ENCODE measurements at regions not wholly inside any gene's neighbourhood (a gene's known extent, or its start where the extent isn't known, plus 50 kb on each side); places are given as distances from the start of the nearest gene placed in this dataset.
A peak's percentile ranks its signal among the peaks of the same experiment; 100 is the strongest.

- DNase-seq (ENCODE audit: low read depth, low spot score) = no peak
- H3K9ac ChIP-seq (ENCODE audit: insufficient read length, low read depth) = no peak overlapping the region
- no peak for TF ChIP-seq SUZ12 (IDR thresholded peaks at IDR 0.05; ENCODE audit: extremely low read depth, insufficient read depth, insufficient read length)
- no peak for TF ChIP-seq ZNF274 (IDR thresholded peaks at IDR 0.05; ENCODE audit: low read depth, low read length)
- no peak for TF ChIP-seq YY1 (IDR thresholded peaks at IDR 0.05; ENCODE audit: insufficient read depth, insufficient read length)
- H3K9me3 ChIP-seq (ENCODE audit: insufficient read depth, low read length) = no peaks in the 10 kb centered on the region
- H3K4me3 ChIP-seq (ENCODE audit: insufficient read length, low read depth) = no peak overlapping the region
- H3K27me3 ChIP-seq (ENCODE audit: insufficient read depth, insufficient read length) = peaks cover 8% of the 10 kb centered on the region
- peaks cover 12% of the 10 kb centered on the region for H3K4me1 ChIP-seq (ENCODE audit: insufficient read depth, insufficient read length)
- no peaks in the 10 kb centered on the region for H3K36me3 ChIP-seq (ENCODE audit: insufficient read depth, insufficient read length, low read length)
Observed at GRCh38 chr20:1809131-1809572, 86.1 kb upstream of the SIRPA start.

- Histone ChIP-seq H3K4me1 (ENCODE audit: insufficient read depth, insufficient read length) (peaks cover 12% of the 10 kb centered on the region), H3K9ac (ENCODE audit: insufficient read length, low read depth) (no peak overlapping the region), H3K9me3 (ENCODE audit: insufficient read depth, low read length) (no peaks in the 10 kb centered on the region), H3K27me3 (ENCODE audit: insufficient read depth, insufficient read length) (peaks cover 17% of the 10 kb centered on the region), H3K4me3 (ENCODE audit: insufficient read length, low read depth) (no peak overlapping the region), H3K36me3 (ENCODE audit: insufficient read depth, insufficient read length, low read length) (no peaks in the 10 kb centered on the region)
- no peak for DNase-seq (ENCODE audit: low read depth, low spot score)
- no peak for TF ChIP-seq ZNF274 (IDR thresholded peaks at IDR 0.05; ENCODE audit: low read depth, low read length)
- TF ChIP-seq SUZ12 (IDR thresholded peaks at IDR 0.05; ENCODE audit: extremely low read depth, insufficient read depth, insufficient read length) = no peak
- no peak for TF ChIP-seq YY1 (IDR thresholded peaks at IDR 0.05; ENCODE audit: insufficient read depth, insufficient read length)
Observed at GRCh38 chr20:1808101-1808500, 87.1 kb upstream of the SIRPA start.

GRCh38 chr20:1807394-1807793 lies 87.8 kb upstream of the SIRPA start:
- no peak overlapping the region for H3K4me3 ChIP-seq (ENCODE audit: insufficient read length, low read depth)
- H3K9me3 ChIP-seq (ENCODE audit: insufficient read depth, low read length) = no peaks in the 10 kb centered on the region
- TF ChIP-seq SUZ12 (IDR thresholded peaks at IDR 0.05; ENCODE audit: extremely low read depth, insufficient read depth, insufficient read length) (no peak), YY1 (IDR thresholded peaks at IDR 0.05; ENCODE audit: insufficient read depth, insufficient read length) (no peak), ZNF274 (IDR thresholded peaks at IDR 0.05; ENCODE audit: low read depth, low read length) (no peak)
- no peaks in the 10 kb centered on the region for H3K36me3 ChIP-seq (ENCODE audit: insufficient read depth, insufficient read length, low read length)
- no peak overlapping the region for H3K9ac ChIP-seq (ENCODE audit: insufficient read length, low read depth)
- peaks cover 12% of the 10 kb centered on the region for H3K4me1 ChIP-seq (ENCODE audit: insufficient read depth, insufficient read length)
- no peak for DNase-seq (ENCODE audit: low read depth, low spot score)
- H3K27me3 ChIP-seq (ENCODE audit: insufficient read depth, insufficient read length) = peaks cover 22% of the 10 kb centered on the region

- H3K9ac ChIP-seq (ENCODE audit: insufficient read length, low read depth) = no peak overlapping the region
- no peaks in the 10 kb centered on the region for H3K9me3 ChIP-seq (ENCODE audit: insufficient read depth, low read length)
- TF ChIP-seq YY1 (IDR thresholded peaks at IDR 0.05; ENCODE audit: insufficient read depth, insufficient read length) = no peak
- TF ChIP-seq ZNF274 (IDR thresholded peaks at IDR 0.05; ENCODE audit: low read depth, low read length) = no peak
- TF ChIP-seq SUZ12 (IDR thresholded peaks at IDR 0.05; ENCODE audit: extremely low read depth, insufficient read depth, insufficient read length) = no peak
- peaks cover 12% of the 10 kb centered on the region for H3K4me1 ChIP-seq (ENCODE audit: insufficient read depth, insufficient read length)
- H3K36me3 ChIP-seq (ENCODE audit: insufficient read depth, insufficient read length, low read length) = no peaks in the 10 kb centered on the region
- H3K27me3 ChIP-seq (ENCODE audit: insufficient read depth, insufficient read length) = peaks cover 22% of the 10 kb centered on the region
- no peak overlapping the region for H3K4me3 ChIP-seq (ENCODE audit: insufficient read length, low read depth)
- no peak for DNase-seq (ENCODE audit: low read depth, low spot score)
Observed at GRCh38 chr20:1806456-1806855, 88.8 kb upstream of the SIRPA start.

GRCh38 chr20:1805816-1806215 lies 89.4 kb upstream of the SIRPA start:
- Histone ChIP-seq H3K27me3 (ENCODE audit: insufficient read depth, insufficient read length) (peaks cover 22% of the 10 kb centered on the region), H3K4me3 (ENCODE audit: insufficient read length, low read depth) (no peak overlapping the region), H3K9me3 (ENCODE audit: insufficient read depth, low read length) (no peaks in the 10 kb centered on the region), H3K36me3 (ENCODE audit: insufficient read depth, insufficient read length, low read length) (no peaks in the 10 kb centered on the region), H3K9ac (ENCODE audit: insufficient read length, low read depth) (no peak overlapping the region), H3K4me1 (ENCODE audit: insufficient read depth, insufficient read length) (peaks cover 12% of the 10 kb centered on the region)
- TF ChIP-seq YY1 (IDR thresholded peaks at IDR 0.05; ENCODE audit: insufficient read depth, insufficient read length) = no peak
- no peak for TF ChIP-seq SUZ12 (IDR thresholded peaks at IDR 0.05; ENCODE audit: extremely low read depth, insufficient read depth, insufficient read length)
- no peak for TF ChIP-seq ZNF274 (IDR thresholded peaks at IDR 0.05; ENCODE audit: low read depth, low read length)
- no peak for DNase-seq (ENCODE audit: low read depth, low spot score)

- H3K27me3 ChIP-seq (ENCODE audit: insufficient read depth, insufficient read length) = peaks cover 22% of the 10 kb centered on the region
Observed at GRCh38 chr20:1805161-1805581, 90.0 kb upstream of the SIRPA start.

GRCh38 chr20:1804554-1804956 lies 90.7 kb upstream of the SIRPA start:
- DNase-seq (ENCODE audit: low read depth, low spot score) = no peak
- Histone ChIP-seq H3K4me3 (ENCODE audit: insufficient read length, low read depth) (no peak overlapping the region), H3K27me3 (ENCODE audit: insufficient read depth, insufficient read length) (peaks cover 22% of the 10 kb centered on the region), H3K4me1 (ENCODE audit: insufficient read depth, insufficient read length) (peaks cover 12% of the 10 kb centered on the region), H3K9ac (ENCODE audit: insufficient read length, low read depth) (no peak overlapping the region), H3K36me3 (ENCODE audit: insufficient read depth, insufficient read length, low read length) (no peaks in the 10 kb centered on the region), H3K9me3 (ENCODE audit: insufficient read depth, low read length) (no peaks in the 10 kb centered on the region)
- no peak for TF ChIP-seq ZNF274 (IDR thresholded peaks at IDR 0.05; ENCODE audit: low read depth, low read length)
- no peak for TF ChIP-seq YY1 (IDR thresholded peaks at IDR 0.05; ENCODE audit: insufficient read depth, insufficient read length)
- TF ChIP-seq SUZ12 (IDR thresholded peaks at IDR 0.05; ENCODE audit: extremely low read depth, insufficient read depth, insufficient read length) = no peak

More at GRCh38 chr20:1805161-1805581, 90.0 kb upstream of the SIRPA start:
- Histone ChIP-seq H3K4me3 (ENCODE audit: insufficient read length, low read depth) (no peak overlapping the region), H3K9me3 (ENCODE audit: insufficient read depth, low read length) (no peaks in the 10 kb centered on the region), H3K4me1 (ENCODE audit: insufficient read depth, insufficient read length) (peaks cover 12% of the 10 kb centered on the region), H3K9ac (ENCODE audit: insufficient read length, low read depth) (peak overlapping the region; percentile 32), H3K36me3 (ENCODE audit: insufficient read depth, insufficient read length, low read length) (no peaks in the 10 kb centered on the region)
- TF ChIP-seq SUZ12 (IDR thresholded peaks at IDR 0.05; ENCODE audit: extremely low read depth, insufficient read depth, insufficient read length) (no peak), ZNF274 (IDR thresholded peaks at IDR 0.05; ENCODE audit: low read depth, low read length) (no peak)
- no peak for DNase-seq (ENCODE audit: low read depth, low spot score)
